SK-N-SH (cell line): ENCODE measurements at regions not wholly inside any gene's neighbourhood (a gene's known extent, or its start where the extent isn't known, plus 50 kb on each side); places are given as distances from the start of the nearest gene placed in this dataset.

Source experiments
- CHD2 ChIP-seq: fragments of 150-350 bp; IDR thresholded peaks from 2 replicates; pipeline ENCODE4 v1.6.1; 2018; ENCODE audit warnings: low read length; ENCODE audit not compliant: partially characterized antibody
- USF2 ChIP-seq: fragments of 150-350 bp; IDR thresholded peaks from 2 replicates; pipeline ENCODE4 v1.6.1; 2017; ENCODE audit warnings: antibody characterized with exemption, low read length, low read depth, borderline replicate concordance
- TF ChIP-seq, protein P1 (sequence below): fragments of 200-600 bp; sonication (generic); IDR thresholded peaks from 2 replicates; pipeline ENCODE4 v1.6.1; 2017; ENCODE audit warnings: antibody characterized with exemption, mild to moderate bottlenecking, moderate library complexity
- TF ChIP-seq, protein P2 (sequence below): IDR thresholded peaks from 2 replicates; pipeline ENCODE4 v1.4.0; 2012; ENCODE audit warnings: low read depth, borderline replicate concordance

DNA sequence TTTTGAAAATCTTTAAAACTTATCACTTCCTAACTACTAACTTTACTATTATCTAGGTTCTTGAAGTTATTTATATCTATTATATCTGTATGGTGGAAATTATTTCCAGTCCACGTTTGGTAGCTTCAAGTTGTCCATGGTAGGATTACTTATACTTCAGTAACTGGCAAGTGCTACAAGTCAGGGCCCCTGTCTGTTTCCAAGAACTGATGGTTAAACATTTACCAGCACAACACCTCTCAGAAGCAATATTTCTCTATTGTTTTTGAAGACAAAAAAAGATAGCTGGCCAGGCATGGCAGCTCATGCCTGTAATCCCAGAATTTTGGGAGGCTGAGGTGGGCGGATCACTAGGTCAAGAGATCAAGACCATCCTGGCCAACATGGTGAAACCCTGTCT lies 240.4 kb upstream of the RHOBTB1 start:
- TF ChIP-seq, protein P1, sequence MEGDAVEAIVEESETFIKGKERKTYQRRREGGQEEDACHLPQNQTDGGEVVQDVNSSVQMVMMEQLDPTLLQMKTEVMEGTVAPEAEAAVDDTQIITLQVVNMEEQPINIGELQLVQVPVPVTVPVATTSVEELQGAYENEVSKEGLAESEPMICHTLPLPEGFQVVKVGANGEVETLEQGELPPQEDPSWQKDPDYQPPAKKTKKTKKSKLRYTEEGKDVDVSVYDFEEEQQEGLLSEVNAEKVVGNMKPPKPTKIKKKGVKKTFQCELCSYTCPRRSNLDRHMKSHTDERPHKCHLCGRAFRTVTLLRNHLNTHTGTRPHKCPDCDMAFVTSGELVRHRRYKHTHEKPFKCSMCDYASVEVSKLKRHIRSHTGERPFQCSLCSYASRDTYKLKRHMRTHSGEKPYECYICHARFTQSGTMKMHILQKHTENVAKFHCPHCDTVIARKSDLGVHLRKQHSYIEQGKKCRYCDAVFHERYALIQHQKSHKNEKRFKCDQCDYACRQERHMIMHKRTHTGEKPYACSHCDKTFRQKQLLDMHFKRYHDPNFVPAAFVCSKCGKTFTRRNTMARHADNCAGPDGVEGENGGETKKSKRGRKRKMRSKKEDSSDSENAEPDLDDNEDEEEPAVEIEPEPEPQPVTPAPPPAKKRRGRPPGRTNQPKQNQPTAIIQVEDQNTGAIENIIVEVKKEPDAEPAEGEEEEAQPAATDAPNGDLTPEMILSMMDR, result no peak
- TF ChIP-seq USF2, result no peak
- TF ChIP-seq, protein P2, sequence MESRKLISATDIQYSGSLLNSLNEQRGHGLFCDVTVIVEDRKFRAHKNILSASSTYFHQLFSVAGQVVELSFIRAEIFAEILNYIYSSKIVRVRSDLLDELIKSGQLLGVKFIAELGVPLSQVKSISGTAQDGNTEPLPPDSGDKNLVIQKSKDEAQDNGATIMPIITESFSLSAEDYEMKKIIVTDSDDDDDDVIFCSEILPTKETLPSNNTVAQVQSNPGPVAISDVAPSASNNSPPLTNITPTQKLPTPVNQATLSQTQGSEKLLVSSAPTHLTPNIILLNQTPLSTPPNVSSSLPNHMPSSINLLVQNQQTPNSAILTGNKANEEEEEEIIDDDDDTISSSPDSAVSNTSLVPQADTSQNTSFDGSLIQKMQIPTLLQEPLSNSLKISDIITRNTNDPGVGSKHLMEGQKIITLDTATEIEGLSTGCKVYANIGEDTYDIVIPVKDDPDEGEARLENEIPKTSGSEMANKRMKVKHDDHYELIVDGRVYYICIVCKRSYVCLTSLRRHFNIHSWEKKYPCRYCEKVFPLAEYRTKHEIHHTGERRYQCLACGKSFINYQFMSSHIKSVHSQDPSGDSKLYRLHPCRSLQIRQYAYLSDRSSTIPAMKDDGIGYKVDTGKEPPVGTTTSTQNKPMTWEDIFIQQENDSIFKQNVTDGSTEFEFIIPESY, result no peak
- no peak for TF ChIP-seq CHD2
